OCI-LY3 (cell line): ENCODE measurements at regions not wholly inside any gene's neighbourhood (a gene's known extent, or its start where the extent isn't known, plus 50 kb on each side); places are given as distances from the start of the nearest gene placed in this dataset.

Source experiments
- EZH2phosphoT487 ChIP-seq: fragments of 200-600 bp; shearing (Covaris generic); IDR thresholded peaks from 2 replicates; pipeline ENCODE4 v1.6.1; 2018; ENCODE audit warnings: antibody characterized with exemption, mixed run types, low read depth
- TF ChIP-seq, protein P1 (sequence below): fragments of 200-600, 300-600 bp; sonication (generic); IDR thresholded peaks from 2 replicates; pipeline ENCODE4 v1.5.1; 2014; ENCODE audit warnings: antibody characterized with exemption, low read length, low read depth

DNA sequence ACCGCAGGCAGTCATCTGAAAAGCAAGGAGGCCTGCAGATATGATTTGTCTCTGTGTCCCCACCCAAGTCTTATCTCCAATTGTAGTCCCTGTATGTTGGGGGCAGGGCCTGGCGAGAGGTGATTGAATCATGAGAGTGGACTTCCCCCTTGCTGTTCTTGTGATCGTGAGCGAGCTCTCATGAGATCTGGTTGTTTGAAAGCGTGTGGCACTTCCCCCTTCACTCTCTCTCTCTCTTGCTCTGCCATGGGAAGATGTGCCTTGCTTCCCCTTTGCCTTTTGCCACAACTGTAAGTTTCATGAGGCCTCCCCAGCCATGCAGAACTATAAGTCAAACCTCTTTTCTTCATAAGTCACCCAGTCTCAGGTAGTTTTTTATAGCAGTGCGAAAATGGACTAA lies 83.3 kb downstream of the TMCO5A start:
- TF ChIP-seq, protein P1, sequence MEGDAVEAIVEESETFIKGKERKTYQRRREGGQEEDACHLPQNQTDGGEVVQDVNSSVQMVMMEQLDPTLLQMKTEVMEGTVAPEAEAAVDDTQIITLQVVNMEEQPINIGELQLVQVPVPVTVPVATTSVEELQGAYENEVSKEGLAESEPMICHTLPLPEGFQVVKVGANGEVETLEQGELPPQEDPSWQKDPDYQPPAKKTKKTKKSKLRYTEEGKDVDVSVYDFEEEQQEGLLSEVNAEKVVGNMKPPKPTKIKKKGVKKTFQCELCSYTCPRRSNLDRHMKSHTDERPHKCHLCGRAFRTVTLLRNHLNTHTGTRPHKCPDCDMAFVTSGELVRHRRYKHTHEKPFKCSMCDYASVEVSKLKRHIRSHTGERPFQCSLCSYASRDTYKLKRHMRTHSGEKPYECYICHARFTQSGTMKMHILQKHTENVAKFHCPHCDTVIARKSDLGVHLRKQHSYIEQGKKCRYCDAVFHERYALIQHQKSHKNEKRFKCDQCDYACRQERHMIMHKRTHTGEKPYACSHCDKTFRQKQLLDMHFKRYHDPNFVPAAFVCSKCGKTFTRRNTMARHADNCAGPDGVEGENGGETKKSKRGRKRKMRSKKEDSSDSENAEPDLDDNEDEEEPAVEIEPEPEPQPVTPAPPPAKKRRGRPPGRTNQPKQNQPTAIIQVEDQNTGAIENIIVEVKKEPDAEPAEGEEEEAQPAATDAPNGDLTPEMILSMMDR, result no peak
- TF ChIP-seq EZH2phosphoT487, result no peak
